HEK293 (cell line): ENCODE measurements at regions not wholly inside any gene's neighbourhood (a gene's known extent, or its start where the extent isn't known, plus 50 kb on each side); places are given as distances from the start of the nearest gene placed in this dataset.

Experiments
- CTCF ChIA-PET: fragments of 350-600 bp; formaldehyde crosslinking; extraction: SDS; loops from one replicate; lab custom pipeline; 2021; ENCODE audit warnings: antibody characterized with exemption; lab: Yijun Ruan, JAX
- POLR2A ChIA-PET: fragments of 300-600 bp; formaldehyde crosslinking; extraction: SDS; loops from one replicate; lab custom pipeline; 2020; ENCODE audit warnings: antibody characterized with exemption, inconsistent platforms; lab: Yijun Ruan, JAX
- H3K27ac ChIP-seq: fragments of 200-500 bp; sonication (Bioruptor generic); 2 replicates; pipeline ENCODE4 v1.5.1; 2014; ENCODE audit warnings: low read depth, low read length, control low read depth, inconsistent platforms; ENCODE audit errors: extremely low read depth
- H3K36me3 ChIP-seq, 2 experiments: fragments of 200-500 bp in 1 of 2; sonication (Bioruptor generic) in 1 of 2; 1 replicate in 1 of 2; 2 replicates in 1 of 2; pipeline ENCODE4 v1.5.1; 2014 to 2017; ENCODE audit warnings: inconsistent platforms in 2 of 2, low read length in 2 of 2; ENCODE audit not compliant: control insufficient read depth in 2 of 2, insufficient read depth in 1 of 2
- H3K4me1 ChIP-seq: fragments of 200-500 bp; sonication (Bioruptor generic); 2 replicates; pipeline ENCODE4 v1.5.1; 2014; ENCODE audit warnings: mild to moderate bottlenecking, low read length, inconsistent platforms; ENCODE audit not compliant: control insufficient read depth, insufficient read depth
- H3K4me3 ChIP-seq: 2 replicates; pipeline ENCODE4 v1.5.1; 2011; ENCODE audit warnings: low read depth, mild to moderate bottlenecking, control low read depth, low read length, moderate library complexity
- H3K9me3 ChIP-seq: fragments of 200-500 bp; sonication (Bioruptor generic); 2 replicates; pipeline ENCODE4 v1.5.1; 2014; ENCODE audit warnings: low read depth, low read length, inconsistent platforms; ENCODE audit not compliant: control insufficient read depth, insufficient read depth
- ATF2 ChIP-seq: fragments of 450-650 bp; formaldehyde crosslinking; IDR thresholded peaks from 2 replicates; pipeline ENCODE4 v1.5.1; 2016; ENCODE audit warnings: missing biosample characterization, missing genetic modification characterization, low read depth
- BCL6B ChIP-seq: fragments of 450-650 bp; formaldehyde crosslinking; IDR thresholded peaks from 2 replicates; pipeline ENCODE4 v1.5.1; 2017; ENCODE audit warnings: missing biosample characterization, missing genetic modification characterization
- EGR2 ChIP-seq: fragments of 450-650 bp; formaldehyde crosslinking; IDR thresholded peaks from 2 replicates; pipeline ENCODE4 v1.5.1; 2016; ENCODE audit warnings: low read depth, missing biosample characterization, missing genetic modification characterization
- GLI4 ChIP-seq: fragments of 450-650 bp; formaldehyde crosslinking; IDR thresholded peaks from 2 replicates; pipeline ENCODE4 v1.5.1; 2016; ENCODE audit warnings: missing biosample characterization, missing genetic modification characterization
- MYNN ChIP-seq: fragments of 450-650 bp; formaldehyde crosslinking; IDR thresholded peaks from 2 replicates; pipeline ENCODE4 v1.5.1; 2016; ENCODE audit warnings: missing biosample characterization, missing genetic modification characterization, borderline replicate concordance
- PRDM6 ChIP-seq: fragments of 450-650 bp; formaldehyde crosslinking; IDR thresholded peaks from 2 replicates; pipeline ENCODE4 v1.5.1; 2017; ENCODE audit warnings: missing biosample characterization, missing genetic modification characterization
- SALL2 ChIP-seq: fragments of 450-650 bp; formaldehyde crosslinking; IDR thresholded peaks from 2 replicates; pipeline ENCODE4 v1.5.0; 2017; ENCODE audit warnings: missing biosample characterization, mild to moderate bottlenecking, missing genetic modification characterization, borderline replicate concordance
- SETDB1 ChIP-seq: IDR thresholded peaks from one replicate; pipeline ENCODE4 v1.6.1; 2017; ENCODE audit warnings: mild to moderate bottlenecking, low read length, moderate library complexity, mixed read lengths; ENCODE audit not compliant: insufficient read length
- YY1 ChIP-seq: fragments of 450-650 bp; formaldehyde crosslinking; IDR thresholded peaks from 2 replicates; pipeline ENCODE4 v1.5.1; 2018; ENCODE audit warnings: missing biosample characterization, missing genetic modification characterization
- ZBTB17 ChIP-seq: fragments of 450-650 bp; formaldehyde crosslinking; IDR thresholded peaks from 2 replicates; pipeline ENCODE4 v1.5.1; 2016; ENCODE audit warnings: missing biosample characterization, missing genetic modification characterization
- ZFP69B ChIP-seq: fragments of 450-650 bp; formaldehyde crosslinking; IDR thresholded peaks from 2 replicates; pipeline ENCODE4 v1.5.1; 2016; ENCODE audit warnings: missing biosample characterization, missing genetic modification characterization
- ZNF121 ChIP-seq: fragments of 450-650 bp; formaldehyde crosslinking; IDR thresholded peaks from 2 replicates; pipeline ENCODE4 v1.5.1; 2016; ENCODE audit warnings: missing biosample characterization, missing genetic modification characterization
- ZNF132 ChIP-seq: fragments of 450-650 bp; formaldehyde crosslinking; IDR thresholded peaks from 2 replicates; pipeline ENCODE4 v1.5.1; 2017; ENCODE audit warnings: missing biosample characterization, missing genetic modification characterization, borderline replicate concordance
- ZNF138 ChIP-seq: fragments of 450-650 bp; formaldehyde crosslinking; IDR thresholded peaks from 2 replicates; pipeline ENCODE4 v1.5.1; 2016; ENCODE audit warnings: missing biosample characterization, missing genetic modification characterization, borderline replicate concordance
- ZNF169 ChIP-seq: fragments of 450-650 bp; formaldehyde crosslinking; IDR thresholded peaks from 2 replicates; pipeline ENCODE4 v1.5.1; 2016; ENCODE audit warnings: missing biosample characterization, missing genetic modification characterization
- ZNF18 ChIP-seq: fragments of 450-650 bp; formaldehyde crosslinking; IDR thresholded peaks from 2 replicates; pipeline ENCODE4 v1.5.1; 2016; ENCODE audit warnings: missing biosample characterization, missing genetic modification characterization
- ZNF2 ChIP-seq: fragments of 450-650 bp; formaldehyde crosslinking; IDR thresholded peaks from 2 replicates; pipeline ENCODE4 v1.5.1; 2016; ENCODE audit warnings: missing biosample characterization, missing genetic modification characterization
- ZNF335 ChIP-seq: fragments of 450-650 bp; formaldehyde crosslinking; conservative IDR thresholded peaks from 2 replicates; pipeline ENCODE4 v1.5.1; 2016; ENCODE audit warnings: missing biosample characterization, missing genetic modification characterization
- ZNF350 ChIP-seq: fragments of 450-650 bp; formaldehyde crosslinking; IDR thresholded peaks from 2 replicates; pipeline ENCODE4 v1.5.0; 2017; ENCODE audit warnings: missing biosample characterization, mild to moderate bottlenecking, missing genetic modification characterization
- ZNF391 ChIP-seq: fragments of 450-650 bp; formaldehyde crosslinking; IDR thresholded peaks from 2 replicates; pipeline ENCODE4 v1.5.1; 2016; ENCODE audit warnings: low read depth, missing biosample characterization, missing genetic modification characterization, borderline replicate concordance
- ZNF394 ChIP-seq: fragments of 450-650 bp; formaldehyde crosslinking; IDR thresholded peaks from 2 replicates; pipeline ENCODE4 v1.5.1; 2016; ENCODE audit warnings: missing biosample characterization, missing genetic modification characterization, mild to moderate bottlenecking, moderate library complexity, borderline replicate concordance
- ZNF560 ChIP-seq: fragments of 450-650 bp; formaldehyde crosslinking; IDR thresholded peaks from 2 replicates; pipeline ENCODE4 v1.5.1; 2017; ENCODE audit warnings: missing biosample characterization, missing genetic modification characterization, borderline replicate concordance
- ZNF571 ChIP-seq: fragments of 450-650 bp; formaldehyde crosslinking; IDR thresholded peaks from 2 replicates; pipeline ENCODE4 v1.5.0; 2017; ENCODE audit warnings: missing biosample characterization, missing genetic modification characterization
- ZNF621 ChIP-seq: fragments of 450-650 bp; formaldehyde crosslinking; IDR thresholded peaks from 2 replicates; pipeline ENCODE4 v1.5.1; 2017; ENCODE audit warnings: missing biosample characterization, missing genetic modification characterization
- ZNF624 ChIP-seq: fragments of 450-650 bp; formaldehyde crosslinking; IDR thresholded peaks from 2 replicates; pipeline ENCODE4 v1.5.1; 2017; ENCODE audit warnings: missing biosample characterization, missing genetic modification characterization
- ZNF645 ChIP-seq: fragments of 450-650 bp; formaldehyde crosslinking; IDR thresholded peaks from 2 replicates; pipeline ENCODE4; 2016; ENCODE audit warnings: missing biosample characterization, missing genetic modification characterization
- ZNF792 ChIP-seq: fragments of 450-650 bp; formaldehyde crosslinking; IDR thresholded peaks from 2 replicates; pipeline ENCODE4 v1.5.1; 2016; ENCODE audit warnings: missing biosample characterization, missing genetic modification characterization
- ZNF837 ChIP-seq: fragments of 450-650 bp; formaldehyde crosslinking; IDR thresholded peaks from 2 replicates; pipeline ENCODE4 v1.5.1; 2016; ENCODE audit warnings: missing biosample characterization, missing genetic modification characterization
- ZSCAN16 ChIP-seq: fragments of 450-650 bp; formaldehyde crosslinking; IDR thresholded peaks from 2 replicates; pipeline ENCODE4 v1.5.1; 2016; ENCODE audit warnings: missing biosample characterization, missing genetic modification characterization
- ZSCAN5A ChIP-seq: fragments of 450-650 bp; formaldehyde crosslinking; IDR thresholded peaks from 2 replicates; pipeline ENCODE4 v1.5.1; 2016; ENCODE audit warnings: missing biosample characterization, missing genetic modification characterization

GRCh38 chr14:41087056-41087455, 519.6 kb upstream of the LRFN5 start:
- TF ChIP-seq ZSCAN16 (tag by site-specific recombination) (no peak), ZNF121 (tag by site-specific recombination) (no peak), ZNF132 (tag by site-specific recombination) (no peak), SETDB1 (no peak), ZNF621 (tag by site-specific recombination) (no peak), ZNF394 (tag by site-specific recombination) (no peak), ZFP69B (tag by site-specific recombination) (no peak), ZNF350 (tag by site-specific recombination) (no peak), SALL2 (no peak), ZNF138 (tag by site-specific recombination) (no peak), ZNF645 (no peak), ZNF169 (tag by site-specific recombination) (no peak), ZNF792 (tag by site-specific recombination) (no peak), ZNF560 (no peak), EGR2 (tag by site-specific recombination) (no peak), GLI4 (tag by site-specific recombination) (no peak), ZNF837 (tag by site-specific recombination) (no peak), ZNF391 (tag by site-specific recombination) (no peak), ZNF2 (tag by site-specific recombination) (no peak)
- POLR2A ChIA-PET: no interaction called here
- H3K27ac ChIP-seq: no peak overlapping the region
- H3K9me3 ChIP-seq: no peaks in the 10 kb centered on the region
- CTCF ChIA-PET: no interaction called here
- H3K4me1 ChIP-seq: no peaks in the 10 kb centered on the region
- no peak overlapping the region for H3K4me3 ChIP-seq
- H3K36me3 ChIP-seq: no peaks in the 10 kb centered on the region

- no peaks in the 10 kb centered on the region for H3K36me3 ChIP-seq
Measured at GRCh38 chr14:41073544-41073943, 533.1 kb upstream of the LRFN5 start.

More at GRCh38 chr14:41073544-41073943, 533.1 kb upstream of the LRFN5 start:
- TF ChIP-seq ZNF138 (tag by site-specific recombination) (no peak), BCL6B (no peak), ZNF571 (tag by site-specific recombination) (no peak), PRDM6 (tag by site-specific recombination) (no peak), MYNN (tag by site-specific recombination) (no peak), YY1 (tag by site-specific recombination) (no peak), ZNF624 (tag by site-specific recombination) (no peak), ZNF18 (no peak), ZSCAN5A (no peak), ZNF335 (tag by site-specific recombination) (no peak), ATF2 (tag by site-specific recombination) (no peak), ZBTB17 (tag by site-specific recombination) (no peak)
- POLR2A ChIA-PET: no interaction called here
- Histone ChIP-seq H3K4me1 (no peaks in the 10 kb centered on the region), H3K9me3 (no peaks in the 10 kb centered on the region), H3K4me3 (no peak overlapping the region), H3K27ac (no peak overlapping the region)
- CTCF ChIA-PET: no interaction called here
